Smooth muscle cell (in vitro differentiated cells): ENCODE measurements at regions not wholly inside any gene's neighbourhood (a gene's known extent, or its start where the extent isn't known, plus 50 kb on each side); places are given as distances from the start of the nearest gene placed in this dataset.

Experiments used
- DNase-seq: peaks from one replicate; lab custom pipeline; 2025; ENCODE audit not compliant: unreplicated experiment; lab: John Stamatoyannopoulos, UW
- H2AFZ ChIP-seq: fragments of 200-600 bp; sonication (generic); 2 replicates; pipeline ENCODE4 v1.6.0; 2016; ENCODE audit warnings: antibody characterized with exemption, low read depth, mild to moderate bottlenecking
- H3F3A ChIP-seq: fragments of 200-600 bp; sonication (generic); 2 replicates; pipeline ENCODE4 v1.6.0; 2017; ENCODE audit warnings: antibody characterized with exemption, low read depth
- H3K27ac ChIP-seq: fragments of 200-600 bp; sonication (generic); 2 replicates; pipeline ENCODE4 v1.5.1; 2016; ENCODE audit warnings: low read depth, mild to moderate bottlenecking
- H3K27me3 ChIP-seq: fragments of 200-600 bp; sonication (generic); 2 replicates; pipeline ENCODE4 v1.6.1; 2016; ENCODE audit warnings: low read depth, mild to moderate bottlenecking
- H3K36me3 ChIP-seq: fragments of 200-600 bp; sonication (generic); 2 replicates; pipeline ENCODE4 v1.5.1; 2016; ENCODE audit warnings: low read depth
- H3K4me1 ChIP-seq: fragments of 200-600 bp; sonication (generic); 2 replicates; pipeline ENCODE4 v1.5.1; 2016; ENCODE audit warnings: low read depth
- H3K4me2 ChIP-seq: fragments of 200-600 bp; sonication (generic); 2 replicates; pipeline ENCODE4 v1.6.0; 2016; ENCODE audit warnings: mild to moderate bottlenecking
- H3K4me3 ChIP-seq: fragments of 200-600 bp; sonication (generic); 2 replicates; pipeline ENCODE4 v1.5.1; 2016; ENCODE audit warnings: mild to moderate bottlenecking
- H3K79me2 ChIP-seq: fragments of 200-600 bp; sonication (generic); 2 replicates; pipeline ENCODE4 v1.6.0; 2016; ENCODE audit warnings: low read depth, mild to moderate bottlenecking
- H3K9ac ChIP-seq: fragments of 200-600 bp; sonication (generic); 2 replicates; pipeline ENCODE4 v1.6.0; 2016; ENCODE audit warnings: low read depth
- H3K9me3 ChIP-seq: fragments of 200-600 bp; sonication (generic); replicated peaks from 2 replicates; pipeline ENCODE4 v1.5.1; 2016; ENCODE audit warnings: low read depth
- H4K20me1 ChIP-seq: fragments of 200-600 bp; sonication (generic); 2 replicates; pipeline ENCODE4 v1.6.0; 2016; ENCODE audit warnings: low read depth
- CTCF ChIP-seq: fragments of 200-600 bp; sonication (generic); IDR thresholded peaks from 2 replicates; pipeline ENCODE4 v1.5.1; 2017; ENCODE audit warnings: borderline replicate concordance, mild to moderate bottlenecking, antibody characterized with exemption; ENCODE audit not compliant: insufficient read depth, poor library complexity, severe bottlenecking
- WGBS: methylation state at CpG from one replicate; pipeline ENCODE4 v1.1.7; 2016; ENCODE audit warnings: low lambda C conversion rate; 5-methylcytosine and 5-hydroxymethylcytosine counted together

- no peaks in the 10 kb centered on the region for H3K9me3 ChIP-seq
- no peak overlapping the region for H2AFZ ChIP-seq
- H3K4me3 ChIP-seq: no peak overlapping the region
- H3K4me2 ChIP-seq: no peak overlapping the region
- H4K20me1 ChIP-seq: no peaks in the 10 kb centered on the region
- no peaks in the 10 kb centered on the region for H3F3A ChIP-seq
- H3K27me3 ChIP-seq: no peaks in the 10 kb centered on the region
- H3K27ac ChIP-seq: no peak overlapping the region
- 92% methylated on average over 5 of the region's 5 CpGs for WGBS
- H3K4me1 ChIP-seq: no peaks in the 10 kb centered on the region
- DNase-seq: no peak
- no peak for TF ChIP-seq CTCF
- H3K36me3 ChIP-seq: no peaks in the 10 kb centered on the region
- H3K79me2 ChIP-seq: no peaks in the 10 kb centered on the region
- no peak overlapping the region for H3K9ac ChIP-seq
Observed at GRCh38 chr3:95424279-95424678, 1361.4 kb downstream of the NSUN3 start.

- DNase-seq: no peak
- no peaks in the 10 kb centered on the region for H3K9me3 ChIP-seq
- no peak overlapping the region for H3K4me2 ChIP-seq
- peak overlapping the region; percentile 30 for H2AFZ ChIP-seq
- no peaks in the 10 kb centered on the region for H3K36me3 ChIP-seq
- H3K9ac ChIP-seq: no peak overlapping the region
- TF ChIP-seq CTCF: no peak
- 17% methylated on average over 1 of the region's 1 CpG for WGBS
- H3K79me2 ChIP-seq: no peaks in the 10 kb centered on the region
- no peaks in the 10 kb centered on the region for H4K20me1 ChIP-seq
- H3K27ac ChIP-seq: no peak overlapping the region
- no peaks in the 10 kb centered on the region for H3F3A ChIP-seq
- H3K4me1 ChIP-seq: no peaks in the 10 kb centered on the region
- no peak overlapping the region for H3K4me3 ChIP-seq
- H3K27me3 ChIP-seq: no peaks in the 10 kb centered on the region
Observed at GRCh38 chr3:95434491-95434890, 1371.6 kb downstream of the NSUN3 start.

GRCh38 chr3:95437409-95437808 is 1374.5 kb downstream of the NSUN3 start:
- Histone ChIP-seq H3K9ac (no peak overlapping the region), H3K27ac (no peak overlapping the region), H3K9me3 (no peaks in the 10 kb centered on the region), H3K4me3 (no peak overlapping the region), H2AFZ (no peak overlapping the region), H3K4me2 (no peak overlapping the region), H3K4me1 (no peaks in the 10 kb centered on the region), H3K79me2 (no peaks in the 10 kb centered on the region), H3K36me3 (no peaks in the 10 kb centered on the region), H3K27me3 (no peaks in the 10 kb centered on the region), H3F3A (no peaks in the 10 kb centered on the region), H4K20me1 (no peaks in the 10 kb centered on the region)
- no peak for TF ChIP-seq CTCF
- DNase-seq: no peak

- no peak for DNase-seq
- no peaks in the 10 kb centered on the region for H3K4me1 ChIP-seq
- H3K9ac ChIP-seq: no peak overlapping the region
- no peak overlapping the region for H3K4me3 ChIP-seq
- TF ChIP-seq CTCF: no peak
- no peak overlapping the region for H3K27ac ChIP-seq
- H3K27me3 ChIP-seq: no peaks in the 10 kb centered on the region
- H2AFZ ChIP-seq: no peak overlapping the region
- no peaks in the 10 kb centered on the region for H3K9me3 ChIP-seq
- no peaks in the 10 kb centered on the region for H3F3A ChIP-seq
- H4K20me1 ChIP-seq: no peaks in the 10 kb centered on the region
- H3K79me2 ChIP-seq: no peaks in the 10 kb centered on the region
- H3K36me3 ChIP-seq: no peaks in the 10 kb centered on the region
- no peak overlapping the region for H3K4me2 ChIP-seq
Observed at GRCh38 chr3:95438274-95438673, 1375.4 kb downstream of the NSUN3 start.
